OCI-LY7 (cell line): ENCODE measurements at regions not wholly inside any gene's neighbourhood (a gene's known extent, or its start where the extent isn't known, plus 50 kb on each side); places are given as distances from the start of the nearest gene placed in this dataset.

Experiments
- BruUV-seq: library from RNA; stranded (reverse); fragments of 400-500 nt; replicated peaks from 2 replicates; lab custom pipeline; 2021; lab: Mats Ljungman, UMichigan
- CTCF ChIA-PET: fragments of 300-600 bp; sonication (Branson Sonifier 250); formaldehyde crosslinking; loops from one replicate; lab custom pipeline; 2022; ENCODE audit warnings: antibody characterized with exemption; ENCODE audit not compliant: unreplicated experiment; lab: Charles Lee
- POLR2A ChIA-PET: fragments of 300-600 bp; sonication (Branson Sonifier 250); formaldehyde crosslinking; loops from one replicate; lab custom pipeline; 2022; ENCODE audit warnings: antibody characterized with exemption; lab: Charles Lee
- DNase-seq: peaks from one replicate; pipeline ENCODE4 v3.0.0-alpha.2; 2015; ENCODE audit warnings: low spot score
- H2AFZ ChIP-seq: fragments of 200-600 bp; sonication (generic), shearing (Covaris generic); 2 replicates; pipeline ENCODE4 v1.6.1; 2014; ENCODE audit warnings: mild to moderate bottlenecking, antibody characterized with exemption, low read length, moderate library complexity
- H3K27ac ChIP-seq: fragments of 200-600 bp; sonication (generic); 2 replicates; pipeline ENCODE4 v1.5.1; 2014; ENCODE audit warnings: mixed run types, low read depth, mild to moderate bottlenecking, moderate library complexity, low read length, inconsistent platforms; ENCODE audit not compliant: poor library complexity, severe bottlenecking
- H3K36me3 ChIP-seq: fragments of 200-600 bp; sonication (generic); 2 replicates; pipeline ENCODE4 v1.6.1; 2014; ENCODE audit warnings: mild to moderate bottlenecking, antibody characterized with exemption, low read length, moderate library complexity, mixed read lengths; ENCODE audit not compliant: insufficient read depth
- H3K4me1 ChIP-seq: fragments of 200-600 bp; sonication (generic); 2 replicates; pipeline ENCODE4 v1.5.1; 2014; ENCODE audit warnings: mild to moderate bottlenecking, low read length; ENCODE audit not compliant: insufficient read depth, poor library complexity, severe bottlenecking
- H3K4me2 ChIP-seq: fragments of 200-600 bp; sonication (generic); 2 replicates; pipeline ENCODE4 v1.6.1; 2014; ENCODE audit warnings: mild to moderate bottlenecking, low read length
- H3K4me3 ChIP-seq: fragments of 200-600 bp; sonication (generic); 2 replicates; pipeline ENCODE4 v1.5.1; 2014; ENCODE audit warnings: mild to moderate bottlenecking, low read depth, low read length; ENCODE audit not compliant: poor library complexity, severe bottlenecking
- H3K79me2 ChIP-seq: fragments of 200-600 bp; sonication (generic); 2 replicates; pipeline ENCODE4 v1.6.1; 2016; ENCODE audit warnings: low read depth, mild to moderate bottlenecking, low read length, moderate library complexity, mixed read lengths; ENCODE audit not compliant: insufficient read depth
- H3K9me2 ChIP-seq: fragments of 200-600 bp; sonication (generic); 2 replicates; pipeline ENCODE4 v1.6.1; 2016; ENCODE audit warnings: mild to moderate bottlenecking, low read length, mixed read lengths; ENCODE audit not compliant: insufficient read depth
- H3K9me3 ChIP-seq: fragments of 200-600 bp; sonication (generic); 2 replicates; pipeline ENCODE4 v1.6.1; 2014; ENCODE audit warnings: mild to moderate bottlenecking, mixed run types, low read length, mixed read lengths
- H4K20me1 ChIP-seq: fragments of 200-600 bp; sonication (generic); 2 replicates; pipeline ENCODE4 v1.6.1; 2014; ENCODE audit warnings: mild to moderate bottlenecking, antibody characterized with exemption, low read length, moderate library complexity, mixed read lengths; ENCODE audit not compliant: insufficient read depth
- EZH2phosphoT487 ChIP-seq: fragments of 200-600 bp; sonication (generic); IDR thresholded peaks from 2 replicates; pipeline ENCODE4 v1.6.1; 2018; ENCODE audit warnings: low read depth, borderline replicate concordance, mild to moderate bottlenecking, mixed run types, antibody characterized with exemption, low read length, moderate library complexity, mixed read lengths
- intact Hi-C: fragments of 100-400 bp; cut with micrococcal nuclease; formaldehyde crosslinking; loops from one replicate; pipeline ENCODE4 v1.10.0; 2022; ENCODE audit not compliant: unreplicated experiment
- TF ChIP-seq, protein P1 (sequence below): fragments of 200-600 bp; sonication (generic); conservative IDR thresholded peaks from 2 replicates; pipeline ENCODE4 v1.5.1; 2014; ENCODE audit warnings: mild to moderate bottlenecking, antibody characterized with exemption, low read length, moderate library complexity, mixed read lengths

DNA sequence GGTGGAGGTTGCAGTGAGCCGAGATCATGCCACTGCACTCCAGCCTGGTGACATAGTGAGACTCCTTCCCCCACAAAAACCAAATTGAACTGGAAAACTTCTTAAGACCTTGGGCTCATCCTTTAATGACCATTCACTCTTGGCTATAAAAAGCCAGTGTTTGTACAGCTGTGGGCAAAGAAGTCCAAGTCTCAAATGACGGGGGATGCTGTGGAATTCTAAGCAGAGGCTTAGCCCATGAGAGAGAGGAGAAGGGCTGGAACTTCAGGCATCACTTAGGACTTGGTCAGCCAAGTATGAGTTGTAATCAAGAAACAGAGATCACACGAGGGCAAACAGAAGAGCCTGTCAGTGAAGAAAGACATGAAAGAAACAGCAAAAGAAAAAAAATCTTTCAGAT is 79.3 kb upstream of the POU3F3 start:
- no TSS peak for BruUV-seq
- Histone ChIP-seq H3K9me3 (no peaks in the 10 kb centered on the region), H4K20me1 (no peaks in the 10 kb centered on the region), H2AFZ (no peak overlapping the region), H3K36me3 (no peaks in the 10 kb centered on the region), H3K4me2 (no peak overlapping the region), H3K79me2 (no peaks in the 10 kb centered on the region), H3K9me2 (no peaks in the 10 kb centered on the region), H3K4me1 (no peaks in the 10 kb centered on the region), H3K27ac (no peak overlapping the region), H3K4me3 (no peak overlapping the region)
- TF ChIP-seq EZH2phosphoT487: no peak
- TF ChIP-seq, protein P1, sequence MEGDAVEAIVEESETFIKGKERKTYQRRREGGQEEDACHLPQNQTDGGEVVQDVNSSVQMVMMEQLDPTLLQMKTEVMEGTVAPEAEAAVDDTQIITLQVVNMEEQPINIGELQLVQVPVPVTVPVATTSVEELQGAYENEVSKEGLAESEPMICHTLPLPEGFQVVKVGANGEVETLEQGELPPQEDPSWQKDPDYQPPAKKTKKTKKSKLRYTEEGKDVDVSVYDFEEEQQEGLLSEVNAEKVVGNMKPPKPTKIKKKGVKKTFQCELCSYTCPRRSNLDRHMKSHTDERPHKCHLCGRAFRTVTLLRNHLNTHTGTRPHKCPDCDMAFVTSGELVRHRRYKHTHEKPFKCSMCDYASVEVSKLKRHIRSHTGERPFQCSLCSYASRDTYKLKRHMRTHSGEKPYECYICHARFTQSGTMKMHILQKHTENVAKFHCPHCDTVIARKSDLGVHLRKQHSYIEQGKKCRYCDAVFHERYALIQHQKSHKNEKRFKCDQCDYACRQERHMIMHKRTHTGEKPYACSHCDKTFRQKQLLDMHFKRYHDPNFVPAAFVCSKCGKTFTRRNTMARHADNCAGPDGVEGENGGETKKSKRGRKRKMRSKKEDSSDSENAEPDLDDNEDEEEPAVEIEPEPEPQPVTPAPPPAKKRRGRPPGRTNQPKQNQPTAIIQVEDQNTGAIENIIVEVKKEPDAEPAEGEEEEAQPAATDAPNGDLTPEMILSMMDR: no peak
- ChIA-PET POLR2A (no interaction called here), CTCF (no interaction called here)
- intact Hi-C loops: no loop called here
- no peak for DNase-seq

DNA sequence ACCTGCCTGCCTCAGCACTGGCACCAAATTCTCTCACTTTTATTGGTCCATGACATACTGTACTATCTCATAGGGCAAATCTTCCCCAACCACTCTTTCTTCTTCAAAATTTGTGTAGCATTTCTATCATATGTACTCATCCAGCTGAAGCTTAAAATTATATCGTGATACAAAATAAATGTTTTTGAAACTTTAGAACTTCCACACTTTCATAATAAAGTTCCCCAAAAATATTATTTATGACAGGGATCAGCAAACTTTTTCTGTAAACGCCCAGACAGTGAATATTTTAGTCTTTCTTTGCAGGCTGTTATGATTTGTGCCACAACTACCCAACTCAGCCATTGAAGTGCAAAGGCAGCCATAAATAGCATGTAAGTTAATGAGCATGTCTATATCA is 76.2 kb upstream of the POU3F3 start:
- CTCF ChIA-PET: no interaction called here
- H3K4me1 ChIP-seq: no peaks in the 10 kb centered on the region
- no peak overlapping the region for H2AFZ ChIP-seq
- POLR2A ChIA-PET: interaction anchor here (0.7 kb wide), 1 partner anchor 28 kb away, joined by 3 read pairs; no protein-coding TSS in a partner anchor
- no peaks in the 10 kb centered on the region for H3K79me2 ChIP-seq
- no TSS peak for BruUV-seq
- no peak for DNase-seq
- no peak overlapping the region for H3K4me2 ChIP-seq
- H3K36me3 ChIP-seq: no peaks in the 10 kb centered on the region
- H3K27ac ChIP-seq: no peak overlapping the region
- no peaks in the 10 kb centered on the region for H3K9me2 ChIP-seq
- no peak overlapping the region for H3K4me3 ChIP-seq
- intact Hi-C loops: no loop called here
- H3K9me3 ChIP-seq: no peaks in the 10 kb centered on the region
- H4K20me1 ChIP-seq: no peaks in the 10 kb centered on the region
- TF ChIP-seq, protein P1: no peak
- no peak for TF ChIP-seq EZH2phosphoT487

DNA sequence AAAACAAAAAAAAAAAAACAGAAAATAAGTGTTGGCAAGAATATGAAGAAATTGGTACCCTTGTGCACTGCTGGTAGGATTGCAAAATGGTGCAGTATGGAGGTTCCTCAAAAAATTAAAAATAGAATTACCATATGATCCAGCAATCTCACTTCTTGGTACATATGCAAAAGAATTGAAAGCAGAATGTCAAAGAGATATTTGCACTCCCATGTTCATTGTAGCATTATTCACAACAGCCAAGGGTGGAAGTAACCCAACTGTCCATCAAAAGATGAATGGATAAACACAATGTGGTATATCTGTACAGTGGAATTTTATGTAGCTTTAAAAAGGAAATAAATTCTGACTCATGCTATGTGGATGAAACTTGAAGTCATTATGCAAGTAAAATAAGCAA is 72.8 kb upstream of the POU3F3 start:
- no peak for TF ChIP-seq EZH2phosphoT487
- H4K20me1 ChIP-seq: no peaks in the 10 kb centered on the region
- H3K9me2 ChIP-seq: no peaks in the 10 kb centered on the region
- no peaks in the 10 kb centered on the region for H3K9me3 ChIP-seq
- no peak for DNase-seq
- no TSS peak for BruUV-seq
- H3K4me2 ChIP-seq: no peak overlapping the region
- H3K36me3 ChIP-seq: no peaks in the 10 kb centered on the region
- H2AFZ ChIP-seq: no peak overlapping the region
- no peaks in the 10 kb centered on the region for H3K4me1 ChIP-seq
- POLR2A ChIA-PET: no interaction called here
- H3K4me3 ChIP-seq: no peak overlapping the region
- intact Hi-C loops: no loop called here
- no peaks in the 10 kb centered on the region for H3K79me2 ChIP-seq
- CTCF ChIA-PET: no interaction called here
- H3K27ac ChIP-seq: no peak overlapping the region
